ENCODE measurements at regions not wholly inside any gene's neighbourhood (a gene's known extent, or its start where the extent isn't known, plus 50 kb on each side); places are given as distances from the start of the nearest gene placed in this dataset.

- DNase-seq: no peak
These were observed 182.5 kb downstream of the POU4F1 start for GRCh38 chr13:78420814-78421213.

GRCh38 chr13:78413887-78414553, 189.3 kb downstream of the POU4F1 start:
- no peak for DNase-seq

- DNase-seq: no peak
These were observed 192.5 kb downstream of the POU4F1 start for GRCh38 chr13:78410847-78411246.

- DNase-seq: no peak
These were observed 193.2 kb downstream of the POU4F1 start for GRCh38 chr13:78410164-78410563.

GRCh38 chr13:78409172-78409571, 194.2 kb downstream of the POU4F1 start:
- DNase-seq: no peak

- no peak for DNase-seq
These were observed 198.4 kb downstream of the POU4F1 start for GRCh38 chr13:78404846-78405360.

GRCh38 chr13:78402708-78403400, 200.5 kb downstream of the POU4F1 start:
- peak; percentile 11 for DNase-seq

GRCh38 chr13:78401873-78402707, 201.3 kb downstream of the POU4F1 start:
- DNase-seq: no peak

GRCh38 chr13:78398743-78399410, 204.5 kb downstream of the POU4F1 start:
- DNase-seq: no peak

GRCh38 chr13:78393286-78394142, 209.8 kb downstream of the POU4F1 start:
- DNase-seq: no peak

- DNase-seq: no peak
These were observed 219.5 kb downstream of the POU4F1 start for GRCh38 chr13:78383899-78384298.

- DNase-seq: no peak
These were observed 220.3 kb downstream of the POU4F1 start for GRCh38 chr13:78383071-78383484.

GRCh38 chr13:78382491-78382890, 220.9 kb downstream of the POU4F1 start:
- no peak for DNase-seq

GRCh38 chr13:78376822-78377221, 226.5 kb downstream of the POU4F1 start:
- no peak for DNase-seq

- DNase-seq: no peak
These were observed 227.3 kb downstream of the POU4F1 start for GRCh38 chr13:78376033-78376432.

GRCh38 chr13:78372581-78372980, 230.8 kb downstream of the POU4F1 start:
- no peak for DNase-seq

GRCh38 chr13:78370231-78370630, 233.1 kb downstream of the POU4F1 start:
- no peak for DNase-seq

GRCh38 chr13:78364711-78365110, 238.6 kb downstream of the POU4F1 start:
- DNase-seq: no peak

GRCh38 chr13:78341032-78341431, 262.3 kb downstream of the POU4F1 start:
- no peak for DNase-seq

GRCh38 chr13:78339927-78340326, 263.4 kb downstream of the POU4F1 start:
- no peak for DNase-seq

- no peak for DNase-seq
These were observed 269.3 kb downstream of the POU4F1 start for GRCh38 chr13:78334059-78334458.

- DNase-seq: peak; percentile 26
These were observed 276.7 kb downstream of the POU4F1 start for GRCh38 chr13:78326633-78327032.

All from NCI-H1092 (cell line).